HG02885 (cell line): ENCODE measurements at regions not wholly inside any gene's neighbourhood (a gene's known extent, or its start where the extent isn't known, plus 50 kb on each side); places are given as distances from the start of the nearest gene placed in this dataset.
"Not testable (repeated sequence)": the region's sequence is repeated elsewhere in the genome, so short reads cannot be mapped to it uniquely, and the experiment has no call there.

Experiments
- ATAC-seq: cut with Tn5 transposase; IDR thresholded peaks from one replicate; pipeline ENCODE4 v1.9.1; 2021; ENCODE audit warnings: mild to moderate bottlenecking; ENCODE audit not compliant: unreplicated experiment, poor library complexity

DNA sequence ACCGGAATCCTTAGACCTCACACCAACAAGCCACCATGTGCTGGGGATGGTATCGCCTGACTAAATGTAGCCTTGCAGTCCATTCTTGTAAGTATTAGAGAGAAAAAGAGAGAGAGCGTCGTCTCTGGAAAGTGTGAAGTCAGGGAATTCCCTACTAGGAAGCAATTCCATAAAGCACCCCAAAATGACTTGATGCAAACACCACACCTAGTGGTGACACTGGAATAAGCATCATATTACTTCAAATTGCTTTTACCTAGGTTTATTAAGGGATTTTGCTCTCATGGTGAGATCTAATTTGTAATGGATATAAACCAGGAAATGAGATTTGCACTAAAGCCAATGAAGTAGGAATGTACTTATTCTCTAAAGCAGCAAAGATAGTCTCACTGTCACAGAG, 111.4 kb upstream of the METTL9 start:
- ATAC-seq: not testable (repeated sequence)

DNA sequence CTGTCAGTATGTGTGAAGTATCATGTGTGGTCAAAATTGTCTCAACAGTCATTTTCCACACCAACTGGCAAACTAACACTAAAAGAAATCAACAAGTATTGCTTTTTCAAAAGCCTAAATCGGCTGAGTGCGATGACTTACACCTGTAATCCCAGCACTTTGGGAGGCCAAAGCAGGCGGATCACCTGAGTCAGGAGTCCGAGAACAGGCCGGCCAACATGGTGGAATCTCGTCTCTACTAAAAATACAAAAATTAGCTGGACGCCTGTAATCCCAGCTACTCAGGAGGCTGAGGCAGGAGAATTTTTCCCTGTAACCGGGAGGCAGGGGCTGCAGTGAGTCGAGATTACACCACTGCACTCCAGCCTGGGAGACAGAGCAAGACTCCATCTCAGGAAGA, 100.3 kb upstream of the METTL9 start:
- ATAC-seq: not testable (repeated sequence)

DNA sequence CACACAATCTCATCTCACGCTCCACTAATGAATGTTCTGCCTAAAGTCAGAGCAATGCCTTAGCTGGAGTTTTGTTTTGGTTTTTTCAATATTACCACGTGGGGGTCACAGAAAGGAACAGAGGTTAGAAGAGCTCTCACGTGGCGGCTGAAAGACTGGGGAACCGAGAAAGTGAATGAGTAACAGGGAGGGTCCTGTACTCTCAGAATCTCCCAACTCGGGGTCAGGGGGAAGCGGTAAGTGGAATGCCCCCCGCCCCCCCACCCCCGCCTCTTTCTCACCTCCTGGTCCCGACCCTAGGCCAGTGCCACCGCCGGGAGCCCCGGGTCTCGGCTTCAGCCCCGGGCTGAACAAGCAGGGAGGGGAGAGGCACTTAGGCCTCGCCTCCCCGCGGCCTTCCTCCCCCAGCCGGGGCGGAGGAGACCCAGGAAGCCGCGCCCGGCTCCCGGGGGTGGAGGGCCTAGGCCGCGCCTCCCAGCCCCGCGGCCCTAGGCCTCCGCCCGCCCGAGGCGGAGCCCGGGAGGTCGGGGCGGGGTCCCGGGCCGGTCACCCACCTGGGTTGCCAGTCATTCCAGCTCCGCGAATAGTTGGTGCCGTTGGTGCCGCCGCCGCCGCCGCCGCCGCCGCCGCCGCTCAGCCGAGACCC, 98.0 kb upstream of the METTL9 start:
- peak; percentile 60 for ATAC-seq

DNA sequence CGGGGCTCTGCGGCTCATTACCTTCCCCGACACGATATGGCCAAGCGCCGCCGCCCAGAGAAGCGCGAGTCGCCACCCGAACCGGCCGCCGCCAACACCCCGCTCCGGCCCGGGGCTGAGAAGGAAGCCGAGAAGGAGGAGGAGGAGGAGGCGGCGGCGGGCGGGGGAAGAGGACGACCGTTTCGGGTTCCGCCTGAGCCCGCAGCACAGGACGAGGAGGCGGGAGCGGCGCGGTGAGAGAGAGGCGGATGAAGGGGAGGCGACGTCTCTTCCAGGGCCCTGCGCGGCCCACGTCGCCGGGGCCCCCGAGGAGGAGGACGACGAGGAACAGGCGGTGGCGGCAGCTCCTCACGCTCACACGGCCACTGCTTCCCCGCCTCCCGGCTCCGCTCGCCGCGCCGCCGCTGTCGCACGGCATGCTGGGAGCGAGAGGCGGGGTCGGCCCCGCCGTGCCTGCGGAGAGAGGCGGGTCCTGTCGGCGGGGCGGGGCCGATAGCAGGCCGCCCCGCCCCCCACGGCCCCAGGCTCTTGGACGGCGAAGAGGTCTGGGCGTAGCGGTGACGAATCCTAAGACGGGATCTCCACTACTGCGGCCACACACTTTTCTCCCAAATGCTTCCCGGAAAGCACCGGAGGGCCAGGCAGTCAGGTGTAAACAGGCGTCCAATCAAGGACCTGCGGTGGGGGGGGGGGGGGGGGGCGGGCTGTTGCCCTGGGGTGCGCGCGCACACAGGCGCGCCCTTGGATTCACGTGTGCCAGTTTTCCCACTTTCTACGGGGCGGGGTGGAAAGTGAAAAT, 97.3 kb upstream of the METTL9 start:
- ATAC-seq: peak; percentile 83

DNA sequence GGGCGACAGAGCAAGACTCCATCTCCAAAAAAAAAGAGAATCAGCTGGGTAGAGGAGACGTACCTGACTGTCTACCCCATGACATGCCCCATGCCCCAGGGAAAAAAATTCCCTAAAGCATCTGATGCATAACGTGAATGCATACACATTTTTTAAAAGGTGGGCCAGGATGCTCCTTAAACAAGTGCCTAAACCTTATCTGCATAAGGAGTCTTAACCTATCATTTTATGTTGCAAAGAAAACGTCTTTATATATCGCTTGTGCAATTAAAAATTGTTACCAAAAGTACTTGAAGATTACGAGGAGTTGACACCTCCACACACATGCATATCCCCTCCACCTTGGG, 95.8 kb upstream of the METTL9 start:
- ATAC-seq: not testable (repeated sequence)

DNA sequence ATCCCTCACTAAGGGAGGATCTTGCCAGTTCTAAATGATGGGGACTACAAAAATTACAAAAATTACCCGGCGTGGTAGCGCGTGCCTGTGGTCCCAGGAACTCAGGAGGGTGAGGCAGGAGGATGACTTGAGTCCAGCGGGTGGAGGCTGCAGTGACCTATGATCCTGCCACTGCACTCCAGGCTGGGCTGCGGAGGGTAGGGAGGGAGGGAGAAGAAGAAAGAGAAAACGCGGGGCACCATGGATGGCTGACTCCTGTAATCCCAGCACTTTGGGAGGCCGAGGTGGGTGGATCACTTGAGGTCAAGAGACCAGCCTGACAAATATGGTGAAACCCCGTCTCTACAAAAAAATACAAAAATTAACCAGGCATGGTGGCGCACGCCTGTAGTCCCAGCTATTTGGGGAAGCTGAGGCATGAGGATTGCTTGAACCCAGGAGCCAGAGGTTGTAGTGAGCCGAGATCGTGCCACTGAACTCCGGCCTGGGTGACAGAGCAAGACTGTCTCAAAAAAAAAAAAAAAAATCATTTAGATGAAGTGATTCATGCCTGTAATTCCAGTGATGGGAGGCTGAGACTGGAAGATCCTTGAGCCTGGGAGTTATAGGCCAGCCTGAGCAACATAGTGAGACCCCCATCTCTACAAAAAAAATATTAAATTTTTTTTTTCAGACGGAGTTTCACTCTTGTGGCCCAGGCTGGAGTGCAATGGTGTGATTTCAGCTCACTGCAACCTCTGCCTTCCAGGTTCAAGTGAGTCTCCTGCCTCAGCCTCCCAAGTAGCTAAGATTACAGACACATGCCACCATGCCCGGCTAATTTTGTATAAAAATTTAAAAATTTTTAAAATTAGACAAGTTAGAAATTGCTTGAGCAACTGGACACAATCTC, 95.2 kb upstream of the METTL9 start:
- not testable (repeated sequence) for ATAC-seq

DNA sequence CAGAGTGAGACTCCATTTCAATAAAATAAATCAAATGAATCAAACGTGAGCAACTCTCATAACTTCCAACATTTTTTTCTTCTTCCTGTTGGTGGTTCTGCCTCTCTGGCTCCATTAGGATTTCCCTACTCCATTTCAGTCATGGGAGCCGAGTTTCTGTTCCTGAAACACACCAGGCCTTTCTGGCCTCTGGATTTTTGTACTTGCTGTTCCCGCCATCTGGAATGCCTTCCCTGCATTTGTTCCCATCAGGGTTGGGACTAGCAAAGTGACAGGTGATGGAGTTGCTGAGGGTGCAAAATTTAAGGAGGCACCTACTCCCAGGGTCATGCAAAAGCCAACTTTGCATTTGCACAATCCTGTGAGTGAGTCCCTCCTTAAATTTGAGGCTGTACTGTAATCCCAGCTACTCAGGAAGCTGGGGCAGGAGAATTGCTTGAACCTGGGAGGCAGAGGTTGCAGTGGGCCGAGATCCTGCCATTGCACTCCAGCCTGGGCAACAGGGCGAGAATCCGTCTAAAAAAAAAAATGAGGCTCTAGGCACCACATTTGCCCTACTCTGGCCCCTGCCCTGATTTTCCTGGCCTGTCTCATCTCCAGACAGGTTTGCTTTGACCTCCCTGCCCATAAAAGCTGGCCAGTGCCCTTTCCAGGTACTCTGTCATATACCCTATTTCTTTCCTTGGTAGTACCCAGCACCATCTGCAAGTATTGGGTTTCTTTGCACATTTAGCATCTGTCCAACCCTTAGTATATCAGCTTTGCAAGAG, 93.4 kb upstream of the METTL9 start:
- ATAC-seq: not testable (repeated sequence)

DNA sequence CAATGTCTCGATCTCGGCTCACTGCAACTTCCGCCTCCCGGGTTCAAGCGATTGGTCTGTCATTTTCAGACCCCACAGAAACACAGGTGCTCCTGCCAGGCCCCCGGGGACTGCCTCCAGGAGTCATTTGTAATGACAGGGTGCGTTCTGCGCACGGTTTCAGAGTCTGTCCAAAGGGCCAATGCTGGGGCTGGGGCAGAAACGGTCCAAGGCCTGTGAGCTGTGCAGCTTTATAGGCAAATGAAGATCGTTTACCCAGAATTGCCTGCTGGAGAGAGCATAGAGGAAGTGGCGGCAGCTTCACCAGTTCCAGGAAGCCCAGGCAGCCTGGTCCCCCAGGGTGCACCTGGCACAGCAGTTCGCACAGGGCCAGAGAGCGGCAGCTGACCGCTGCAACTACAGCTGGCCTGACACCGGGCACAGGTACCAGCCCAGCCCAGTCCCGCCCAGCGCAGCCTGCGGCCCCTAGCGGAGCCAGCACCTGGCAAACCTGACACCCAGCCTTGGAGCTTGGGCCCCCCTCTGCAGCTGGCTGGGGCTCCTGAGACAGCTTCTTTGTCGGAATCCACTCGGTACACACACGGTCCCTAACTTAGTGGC, 92.4 kb upstream of the METTL9 start:
- peak; percentile 43 for ATAC-seq

DNA sequence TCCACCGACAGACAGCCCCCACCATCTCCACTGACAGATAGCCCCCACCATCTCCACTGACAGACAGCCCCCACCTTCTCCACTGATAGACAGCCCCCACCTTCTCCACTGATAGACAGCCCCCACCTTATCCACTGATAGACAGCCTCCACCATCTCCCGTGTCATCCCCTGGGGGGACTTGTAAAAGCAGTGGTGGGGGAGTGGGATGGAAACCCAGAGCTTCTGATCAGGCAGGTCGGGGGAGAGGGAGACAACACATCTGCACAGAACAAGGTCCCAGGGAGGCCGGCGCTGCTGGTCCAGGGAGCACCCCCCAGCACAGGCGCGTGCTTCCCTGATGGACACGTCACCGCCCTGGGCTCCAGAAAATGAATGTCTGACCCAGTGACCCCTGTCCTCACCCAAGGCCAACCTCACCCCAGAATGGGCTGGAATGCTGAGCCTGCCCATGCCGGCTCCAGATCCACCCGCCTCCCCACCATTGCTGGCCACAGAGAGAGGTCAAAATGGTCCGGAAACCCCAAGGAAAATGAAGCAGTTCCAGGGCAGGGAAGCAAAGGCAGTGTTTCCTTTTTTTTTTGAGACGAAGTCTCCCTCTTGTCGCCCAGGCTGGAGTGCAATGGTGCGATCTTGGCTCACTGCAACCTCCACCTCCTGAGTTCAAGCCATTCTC, 91.6 kb upstream of the METTL9 start:
- ATAC-seq: not testable (repeated sequence)

DNA sequence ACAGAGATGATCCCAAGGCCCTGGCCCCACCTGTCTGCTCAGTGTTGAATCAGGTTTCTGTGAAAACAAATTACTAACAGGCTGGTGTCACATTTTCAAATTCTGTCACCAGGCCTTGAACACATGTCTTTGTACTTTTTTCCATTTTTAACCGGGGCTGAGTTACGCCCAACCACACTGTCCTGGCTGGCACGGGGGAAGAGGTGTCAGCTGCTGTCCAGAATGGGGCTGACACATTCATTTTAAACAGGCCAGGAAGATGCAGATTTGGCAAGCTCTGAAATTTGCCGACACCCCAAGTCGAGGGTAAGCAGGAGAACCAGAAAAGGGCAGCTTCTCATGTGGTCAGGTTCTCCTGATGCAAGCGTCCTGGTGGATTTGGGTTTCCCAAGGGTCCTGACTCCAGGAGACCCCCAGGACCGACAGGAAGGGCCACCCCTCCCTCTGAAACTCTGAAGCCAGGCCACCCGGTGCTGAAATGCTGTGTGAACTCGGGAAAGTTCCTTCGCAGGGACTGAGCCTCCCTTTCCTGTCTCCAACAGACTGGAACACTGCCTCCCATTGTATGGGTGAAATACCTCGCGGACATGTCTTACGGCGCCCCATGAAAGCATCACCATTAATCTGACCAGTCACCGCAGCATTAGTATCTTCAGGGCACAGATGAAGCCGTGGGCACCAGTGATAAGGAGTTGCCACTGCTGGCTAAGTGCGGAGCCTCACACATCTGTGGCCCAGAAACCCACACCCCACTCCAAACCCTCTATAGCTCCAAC, 90.5 kb upstream of the METTL9 start:
- ATAC-seq: not testable (repeated sequence)

DNA sequence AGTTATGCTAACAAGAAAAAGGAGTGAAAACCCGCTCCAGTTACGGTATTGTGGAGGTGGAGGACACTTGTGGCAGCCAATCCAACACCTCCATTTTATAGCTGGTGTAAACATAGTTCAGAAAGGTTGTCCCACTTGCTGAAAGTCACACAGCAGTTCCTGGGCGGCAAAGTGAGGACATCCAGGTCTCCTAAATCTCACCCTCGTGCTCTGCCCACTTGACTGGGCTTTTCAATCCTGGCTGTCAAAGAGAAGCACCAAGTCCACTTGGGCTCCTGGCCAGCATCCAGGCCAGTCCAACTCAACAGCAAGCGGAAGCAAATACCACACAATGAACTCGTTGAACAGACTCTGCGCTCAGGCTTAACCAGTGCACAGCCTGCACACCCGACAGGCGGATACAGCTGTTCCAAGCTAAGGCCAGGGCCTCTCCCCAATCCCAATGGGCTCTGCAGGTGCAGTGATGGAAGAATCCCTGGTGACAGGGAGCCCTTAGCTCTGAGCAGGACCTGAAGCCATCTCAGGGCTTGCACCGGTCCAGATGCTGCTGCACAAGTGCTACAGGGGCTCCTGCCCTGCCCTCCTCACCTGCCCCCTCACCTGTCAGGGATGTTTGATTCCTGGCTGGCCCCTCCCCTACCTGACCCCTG, 89.8 kb upstream of the METTL9 start:
- ATAC-seq: not testable (repeated sequence)

DNA sequence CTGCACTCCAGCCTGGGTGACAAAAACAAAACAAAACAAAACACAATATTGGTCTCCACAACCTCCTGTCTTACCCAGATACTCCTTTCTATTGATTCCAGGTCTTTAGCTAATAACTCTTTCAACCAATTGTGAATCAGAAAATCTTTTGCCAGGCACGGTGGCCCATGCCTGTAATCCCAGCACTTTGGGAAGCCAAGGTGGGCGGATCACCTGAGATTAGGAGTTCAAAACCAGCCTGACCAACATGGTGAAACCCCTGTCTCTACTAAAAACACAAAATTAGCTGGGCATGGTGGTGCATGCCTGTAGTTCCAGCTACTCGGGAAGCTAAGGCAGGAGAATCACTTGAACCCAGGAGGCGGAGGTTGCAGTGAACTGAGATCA, 88.5 kb upstream of the METTL9 start:
- not testable (repeated sequence) for ATAC-seq

DNA sequence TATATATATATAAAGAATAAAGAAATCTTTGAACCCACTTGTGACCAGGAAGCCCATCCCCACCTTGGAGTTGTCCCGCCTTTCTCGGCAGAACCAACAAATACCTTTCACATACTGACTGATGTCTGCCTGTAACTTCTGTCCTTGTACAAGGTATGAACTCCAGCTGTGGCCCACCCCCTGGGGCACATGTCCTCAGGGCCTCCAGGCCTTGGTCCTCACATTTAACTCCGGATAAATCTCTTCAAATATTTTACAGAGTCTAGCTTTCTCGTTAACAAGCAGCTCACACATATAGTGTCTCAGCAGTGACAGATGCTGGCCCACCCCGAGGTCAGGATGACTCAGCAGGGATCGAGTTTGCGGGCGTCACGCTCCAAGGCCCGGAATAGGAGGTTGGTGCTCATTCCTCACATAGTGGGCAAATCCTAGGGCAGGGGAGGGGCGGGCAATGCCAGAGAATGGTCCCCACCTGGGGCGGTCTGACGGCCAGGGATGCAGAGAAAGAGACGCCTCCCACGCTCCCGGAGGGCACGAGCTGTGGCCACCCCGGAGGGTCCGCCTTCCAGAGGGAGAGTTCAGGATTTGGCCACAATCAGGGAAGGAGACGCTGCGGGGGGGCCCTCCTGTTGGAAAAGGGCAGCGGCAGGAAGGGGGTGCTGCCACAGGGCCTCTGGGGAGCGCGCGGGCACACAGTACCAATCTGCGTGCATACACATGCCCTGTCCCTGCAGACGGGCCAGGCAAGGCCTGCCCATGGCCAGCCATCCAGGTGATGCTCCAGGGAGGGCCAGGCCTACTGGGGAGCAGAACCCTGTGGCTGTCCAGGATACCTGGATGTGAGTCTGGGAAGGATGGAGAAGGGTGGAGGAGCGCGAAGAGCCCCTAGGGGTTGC, 87.8 kb upstream of the METTL9 start:
- ATAC-seq: not testable (repeated sequence)

DNA sequence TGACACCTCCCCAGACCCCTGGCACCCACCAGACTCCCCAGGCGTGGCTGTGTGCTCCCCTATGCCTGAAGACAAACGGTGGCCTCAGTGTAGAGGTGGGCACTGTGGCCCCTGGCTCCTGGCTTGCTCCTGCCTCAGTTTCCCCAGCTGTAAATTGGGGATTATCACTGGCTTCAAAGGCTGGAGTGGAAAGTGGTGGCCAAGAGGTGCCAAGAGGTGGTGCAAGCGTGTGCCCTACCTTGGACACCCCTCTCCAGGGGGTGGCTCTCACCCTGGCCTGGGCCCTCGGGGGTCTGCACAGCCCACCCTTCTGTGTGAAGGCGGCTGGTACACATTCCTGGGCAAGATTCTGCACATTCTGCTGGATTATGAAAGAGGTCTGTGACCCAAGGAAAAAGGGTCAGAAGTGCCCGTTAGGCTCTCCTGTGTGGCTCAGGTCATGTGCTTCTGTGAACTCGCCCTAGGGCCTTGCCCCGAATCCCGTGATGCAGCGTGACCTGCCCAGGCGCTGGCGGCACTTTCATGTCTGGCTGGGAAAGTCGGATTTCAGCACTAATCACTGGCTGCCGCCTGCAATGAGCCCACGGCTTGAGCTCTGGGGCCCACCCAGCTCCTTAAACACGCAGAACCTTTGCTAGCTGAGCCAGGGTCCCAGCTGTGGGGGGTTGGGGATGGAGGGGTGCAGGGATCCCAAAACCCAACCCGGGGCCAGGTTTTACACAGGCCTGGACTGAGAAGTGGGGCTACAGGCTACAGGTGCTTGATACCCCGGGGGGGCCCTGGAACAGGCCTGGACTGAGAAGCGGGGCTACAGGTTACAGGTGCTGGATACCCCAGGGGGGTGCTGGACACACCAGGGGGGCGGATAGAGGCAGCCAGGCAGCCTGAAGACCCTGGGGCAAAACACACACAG, 86.8 kb upstream of the METTL9 start:
- ATAC-seq: not testable (repeated sequence)

DNA sequence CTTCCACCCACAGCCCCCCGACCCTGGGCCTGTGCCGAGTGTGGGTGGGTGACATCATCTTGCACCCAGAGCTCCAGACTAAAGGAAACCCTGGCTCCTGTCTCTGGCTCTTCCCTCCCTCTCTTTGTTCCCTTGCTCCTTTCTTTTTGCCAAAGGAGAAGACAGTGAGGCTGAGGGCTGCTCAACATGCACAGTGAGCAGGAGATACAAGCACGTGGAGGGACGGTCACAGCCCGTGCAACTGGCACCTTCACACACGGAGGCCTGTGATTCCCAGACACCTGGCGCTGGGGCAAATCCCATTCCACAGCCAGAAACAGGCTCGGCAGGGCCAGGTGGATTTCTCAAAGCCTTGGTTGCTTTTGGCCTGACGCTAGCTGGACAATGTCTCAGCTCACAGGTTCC, 86.0 kb upstream of the METTL9 start:
- ATAC-seq: not testable (repeated sequence)
